ENCODE measurements at regions not wholly inside any gene's neighbourhood (a gene's known extent, or its start where the extent isn't known, plus 50 kb on each side); places are given as distances from the start of the nearest gene placed in this dataset.

DNA sequence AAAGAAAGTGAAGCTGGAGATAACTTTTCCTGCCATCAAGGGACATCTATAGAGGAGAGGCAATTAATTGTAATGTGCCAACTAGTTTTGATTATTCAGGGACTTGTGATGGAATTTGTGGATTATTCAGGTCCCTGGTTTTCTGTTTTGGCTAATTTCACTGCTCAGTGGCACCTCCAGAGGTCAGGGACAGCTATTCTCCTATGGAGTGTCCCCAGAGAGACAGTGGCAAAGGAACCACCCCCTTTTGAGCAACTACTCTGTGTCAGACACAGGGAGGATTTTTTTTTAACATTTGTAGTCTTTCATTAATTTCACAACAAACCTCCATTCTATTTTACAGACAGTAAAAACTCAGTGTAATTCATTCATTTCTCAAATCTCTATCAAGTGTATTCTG lies 206.0 kb upstream of the SPRED2 start:
- TF ChIP-seq, protein P1, sequence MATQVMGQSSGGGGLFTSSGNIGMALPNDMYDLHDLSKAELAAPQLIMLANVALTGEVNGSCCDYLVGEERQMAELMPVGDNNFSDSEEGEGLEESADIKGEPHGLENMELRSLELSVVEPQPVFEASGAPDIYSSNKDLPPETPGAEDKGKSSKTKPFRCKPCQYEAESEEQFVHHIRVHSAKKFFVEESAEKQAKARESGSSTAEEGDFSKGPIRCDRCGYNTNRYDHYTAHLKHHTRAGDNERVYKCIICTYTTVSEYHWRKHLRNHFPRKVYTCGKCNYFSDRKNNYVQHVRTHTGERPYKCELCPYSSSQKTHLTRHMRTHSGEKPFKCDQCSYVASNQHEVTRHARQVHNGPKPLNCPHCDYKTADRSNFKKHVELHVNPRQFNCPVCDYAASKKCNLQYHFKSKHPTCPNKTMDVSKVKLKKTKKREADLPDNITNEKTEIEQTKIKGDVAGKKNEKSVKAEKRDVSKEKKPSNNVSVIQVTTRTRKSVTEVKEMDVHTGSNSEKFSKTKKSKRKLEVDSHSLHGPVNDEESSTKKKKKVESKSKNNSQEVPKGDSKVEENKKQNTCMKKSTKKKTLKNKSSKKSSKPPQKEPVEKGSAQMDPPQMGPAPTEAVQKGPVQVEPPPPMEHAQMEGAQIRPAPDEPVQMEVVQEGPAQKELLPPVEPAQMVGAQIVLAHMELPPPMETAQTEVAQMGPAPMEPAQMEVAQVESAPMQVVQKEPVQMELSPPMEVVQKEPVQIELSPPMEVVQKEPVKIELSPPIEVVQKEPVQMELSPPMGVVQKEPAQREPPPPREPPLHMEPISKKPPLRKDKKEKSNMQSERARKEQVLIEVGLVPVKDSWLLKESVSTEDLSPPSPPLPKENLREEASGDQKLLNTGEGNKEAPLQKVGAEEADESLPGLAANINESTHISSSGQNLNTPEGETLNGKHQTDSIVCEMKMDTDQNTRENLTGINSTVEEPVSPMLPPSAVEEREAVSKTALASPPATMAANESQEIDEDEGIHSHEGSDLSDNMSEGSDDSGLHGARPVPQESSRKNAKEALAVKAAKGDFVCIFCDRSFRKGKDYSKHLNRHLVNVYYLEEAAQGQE (IDR thresholded peaks at IDR 0.05; ENCODE audit: insufficient read depth in 1 of 2, low read depth in 2 of 2, low read length in 1 of 2) = no peak
- TF ChIP-seq, protein P2, sequence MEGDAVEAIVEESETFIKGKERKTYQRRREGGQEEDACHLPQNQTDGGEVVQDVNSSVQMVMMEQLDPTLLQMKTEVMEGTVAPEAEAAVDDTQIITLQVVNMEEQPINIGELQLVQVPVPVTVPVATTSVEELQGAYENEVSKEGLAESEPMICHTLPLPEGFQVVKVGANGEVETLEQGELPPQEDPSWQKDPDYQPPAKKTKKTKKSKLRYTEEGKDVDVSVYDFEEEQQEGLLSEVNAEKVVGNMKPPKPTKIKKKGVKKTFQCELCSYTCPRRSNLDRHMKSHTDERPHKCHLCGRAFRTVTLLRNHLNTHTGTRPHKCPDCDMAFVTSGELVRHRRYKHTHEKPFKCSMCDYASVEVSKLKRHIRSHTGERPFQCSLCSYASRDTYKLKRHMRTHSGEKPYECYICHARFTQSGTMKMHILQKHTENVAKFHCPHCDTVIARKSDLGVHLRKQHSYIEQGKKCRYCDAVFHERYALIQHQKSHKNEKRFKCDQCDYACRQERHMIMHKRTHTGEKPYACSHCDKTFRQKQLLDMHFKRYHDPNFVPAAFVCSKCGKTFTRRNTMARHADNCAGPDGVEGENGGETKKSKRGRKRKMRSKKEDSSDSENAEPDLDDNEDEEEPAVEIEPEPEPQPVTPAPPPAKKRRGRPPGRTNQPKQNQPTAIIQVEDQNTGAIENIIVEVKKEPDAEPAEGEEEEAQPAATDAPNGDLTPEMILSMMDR (IDR thresholded peaks at IDR 0.05) = peak; percentile 46
- TF ChIP-seq POLR2AphosphoS5 (IDR thresholded peaks at IDR 0.05; ENCODE audit: low read depth, low read length) (no peak), SIN3A (IDR thresholded peaks at IDR 0.05; ENCODE audit: borderline replicate concordance, insufficient read depth, low read depth, low read length) (no peak), TCF7L2 (IDR thresholded peaks at IDR 0.05; ENCODE audit: low read depth, low read length) (no peak)

Data from Panc1 (cell line).